22Rv1 (cell line): ENCODE measurements at regions not wholly inside any gene's neighbourhood (a gene's known extent, or its start where the extent isn't known, plus 50 kb on each side); places are given as distances from the start of the nearest gene placed in this dataset.

Source experiments
- H3K27ac ChIP-seq: fragments of 450-650 bp; 2 replicates; pipeline ENCODE4 v1.5.1; 2017
- CTCF ChIP-seq: fragments of 450-650 bp; IDR thresholded peaks from 2 replicates; pipeline ENCODE4 v1.5.1; 2017; ENCODE audit warnings: mild to moderate bottlenecking
- ZFX ChIP-seq: fragments of 450-650 bp; IDR thresholded peaks from 2 replicates; pipeline ENCODE4 v1.6.1; 2017; ENCODE audit warnings: antibody characterized with exemption, borderline replicate concordance

DNA sequence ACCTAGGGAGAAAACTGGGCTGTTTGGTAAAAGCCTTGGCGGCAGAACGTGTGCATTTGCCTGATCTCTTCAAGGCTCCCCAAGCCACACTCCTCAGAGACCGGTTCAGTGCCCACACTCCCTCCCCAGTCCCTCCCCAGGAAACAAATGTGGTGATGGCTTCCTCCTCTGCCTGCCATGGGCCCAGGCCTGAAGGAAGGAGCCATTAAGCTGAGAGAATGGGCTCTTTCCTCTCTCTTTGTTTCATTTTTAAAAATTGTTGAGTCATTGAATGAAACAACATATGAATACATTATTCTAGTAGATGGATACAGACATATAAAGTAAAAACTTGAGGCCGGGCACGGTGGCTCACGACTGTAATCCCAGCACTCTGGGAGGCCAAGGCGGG is 50.6 kb upstream of the YWHAQ start:
- no peak overlapping the region for H3K27ac ChIP-seq
- no peak for TF ChIP-seq CTCF
- no peak for TF ChIP-seq ZFX

- no peak for TF ChIP-seq ZFX
- no peak for TF ChIP-seq CTCF
Observed at GRCh38 chr2:9685637-9686036, 54.8 kb upstream of the YWHAQ start.

GRCh38 chr2:9686061-9686460 is 55.3 kb upstream of the YWHAQ start:
- TF ChIP-seq ZFX (no peak), CTCF (no peak)
- no peak overlapping the region for H3K27ac ChIP-seq

More at GRCh38 chr2:9685637-9686036, 54.8 kb upstream of the YWHAQ start:
- H3K27ac ChIP-seq: no peak overlapping the region

GRCh38 chr2:9690252-9690651 is 59.5 kb upstream of the YWHAQ start:
- no peak overlapping the region for H3K27ac ChIP-seq
- no peak for TF ChIP-seq CTCF
- no peak for TF ChIP-seq ZFX

DNA sequence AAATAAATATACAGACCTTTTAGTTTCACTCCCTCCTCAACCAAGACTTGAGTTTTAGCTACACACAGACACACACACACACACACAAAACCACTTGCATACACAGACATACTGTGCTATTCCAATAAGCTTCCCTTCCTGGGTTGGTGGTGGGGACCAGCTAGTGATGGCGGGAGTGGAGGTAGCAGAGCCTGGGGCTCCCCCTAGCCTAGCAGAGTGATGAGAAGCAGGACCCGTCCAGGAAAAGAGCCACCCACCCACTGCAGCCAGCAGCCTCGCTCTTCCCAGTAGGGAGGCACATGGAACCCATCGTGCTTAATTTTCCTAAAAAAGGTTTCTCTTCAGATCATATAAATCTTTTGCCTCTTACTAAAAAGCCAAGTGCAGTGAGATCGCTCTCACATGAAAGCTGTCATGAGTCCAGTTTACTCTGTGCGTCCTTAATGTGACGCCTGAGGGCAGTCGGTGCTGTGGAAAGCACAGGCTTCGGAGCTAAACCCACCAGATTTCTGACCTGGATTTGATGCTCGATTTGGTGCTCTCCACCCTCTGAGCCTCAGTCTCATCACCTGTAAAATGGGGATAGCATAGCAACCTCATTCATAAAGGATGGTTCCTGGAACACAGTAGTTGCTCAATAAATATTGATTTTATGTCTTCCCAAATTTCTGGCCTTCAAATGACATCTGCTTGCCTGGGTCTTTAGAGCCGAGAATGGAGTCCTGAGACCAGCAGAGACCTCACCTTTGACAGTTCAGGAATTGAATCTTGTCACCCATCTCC is 60.1 kb upstream of the YWHAQ start:
- H3K27ac ChIP-seq: no peak overlapping the region
- TF ChIP-seq CTCF (no peak), ZFX (no peak)

DNA sequence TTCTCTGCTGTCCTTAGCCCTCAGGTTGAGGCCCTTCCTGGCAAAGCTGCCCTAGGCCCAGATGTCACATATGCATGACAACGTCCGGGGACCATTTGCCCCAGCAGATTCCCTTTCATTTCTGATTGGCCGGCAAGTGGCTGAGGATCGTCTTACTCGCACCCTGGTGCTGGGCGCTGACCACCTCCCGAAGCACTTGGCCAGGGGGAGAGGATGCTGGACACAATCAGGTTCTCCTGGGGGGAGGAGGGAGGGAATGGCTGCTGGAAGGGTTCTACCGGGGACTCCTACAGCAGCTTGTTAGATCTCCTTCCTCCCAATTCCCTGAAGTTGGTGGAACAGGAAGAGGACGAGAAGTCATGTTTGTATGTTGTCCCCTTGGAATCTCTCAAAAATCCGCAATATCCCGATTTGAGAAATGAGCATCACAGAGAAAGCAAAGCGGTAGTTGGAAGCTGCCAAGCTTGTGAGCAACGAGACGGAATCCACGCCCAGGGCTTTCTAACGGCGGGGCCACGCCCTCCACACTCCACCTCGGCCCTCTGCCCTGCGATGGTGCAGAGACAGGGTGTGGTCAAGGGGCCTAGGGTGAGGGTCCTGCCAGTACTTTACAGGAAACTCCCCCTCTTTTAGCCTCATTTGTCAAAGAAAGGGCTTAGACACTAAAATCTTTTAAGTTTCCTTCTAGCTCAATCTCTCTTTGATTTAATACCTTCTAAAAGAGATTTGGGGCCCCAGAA is 61.8 kb upstream of the YWHAQ start:
- no peak overlapping the region for H3K27ac ChIP-seq

More for the DNA sequence above, 61.8 kb upstream of the YWHAQ start:
- TF ChIP-seq ZFX (no peak), CTCF (no peak)
